Osteoblast (primary cell): ENCODE measurements at regions not wholly inside any gene's neighbourhood (a gene's known extent, or its start where the extent isn't known, plus 50 kb on each side); places are given as distances from the start of the nearest gene placed in this dataset.
"Not testable (repeated sequence)": the region's sequence is repeated elsewhere in the genome, so short reads cannot be mapped to it uniquely, and the experiment has no call there.

Experiments used
- DNase-seq: peaks from one replicate; pipeline ENCODE4 v3.0.0; 2011; ENCODE audit warnings: low spot score, mixed read lengths; ENCODE audit not compliant: insufficient read length; ENCODE audit errors: missing footprints
- H2AFZ ChIP-seq: 2 replicates; pipeline ENCODE4 v1.6.0; 2011; ENCODE audit warnings: mild to moderate bottlenecking, low read length
- H3K27ac ChIP-seq: 2 replicates; pipeline ENCODE4 v1.5.1; 2011; ENCODE audit warnings: mild to moderate bottlenecking, low read depth, low read length, moderate library complexity
- H3K27me3 ChIP-seq: 2 replicates; pipeline ENCODE4 v1.6.0; 2012; ENCODE audit warnings: mild to moderate bottlenecking, control low read depth, inconsistent platforms, low read length, moderate library complexity; ENCODE audit not compliant: insufficient read depth
- H3K36me3 ChIP-seq: 2 replicates; pipeline ENCODE4 v1.5.1; 2011; ENCODE audit warnings: mild to moderate bottlenecking, low read length, control low read depth, moderate library complexity; ENCODE audit not compliant: insufficient read depth
- H3K4me1 ChIP-seq: 2 replicates; pipeline ENCODE4 v1.5.1; 2011; ENCODE audit warnings: mild to moderate bottlenecking, low read length, control low read depth, moderate library complexity; ENCODE audit not compliant: insufficient read depth
- H3K4me2 ChIP-seq: 2 replicates; pipeline ENCODE4 v1.6.0; 2011; ENCODE audit warnings: mild to moderate bottlenecking, low read length; ENCODE audit not compliant: insufficient read depth
- H3K4me3 ChIP-seq: fragments of 200-600 bp; sonication (generic); 3 replicates; pipeline ENCODE4 v1.5.1; 2012; ENCODE audit warnings: mild to moderate bottlenecking, low read length, inconsistent platforms; ENCODE audit not compliant: insufficient read depth
- H3K79me2 ChIP-seq: 2 replicates; pipeline ENCODE4 v1.6.0; 2012; ENCODE audit warnings: mild to moderate bottlenecking, low read length, control low read depth, inconsistent platforms; ENCODE audit not compliant: insufficient read depth
- H3K9me3 ChIP-seq: 2 replicates; pipeline ENCODE4 v1.5.1; 2011; ENCODE audit warnings: low read depth, low read length, control low read depth
- H4K20me1 ChIP-seq: 2 replicates; pipeline ENCODE4 v1.6.0; 2012; ENCODE audit warnings: mild to moderate bottlenecking, low read length, control low read depth; ENCODE audit not compliant: insufficient read depth
- TF ChIP-seq, protein P1 (sequence below): IDR thresholded peaks from 2 replicates; pipeline ENCODE4 v1.5.1; 2011; ENCODE audit warnings: mild to moderate bottlenecking, low read depth, low read length, moderate library complexity; ENCODE audit errors: extremely low read depth

DNA sequence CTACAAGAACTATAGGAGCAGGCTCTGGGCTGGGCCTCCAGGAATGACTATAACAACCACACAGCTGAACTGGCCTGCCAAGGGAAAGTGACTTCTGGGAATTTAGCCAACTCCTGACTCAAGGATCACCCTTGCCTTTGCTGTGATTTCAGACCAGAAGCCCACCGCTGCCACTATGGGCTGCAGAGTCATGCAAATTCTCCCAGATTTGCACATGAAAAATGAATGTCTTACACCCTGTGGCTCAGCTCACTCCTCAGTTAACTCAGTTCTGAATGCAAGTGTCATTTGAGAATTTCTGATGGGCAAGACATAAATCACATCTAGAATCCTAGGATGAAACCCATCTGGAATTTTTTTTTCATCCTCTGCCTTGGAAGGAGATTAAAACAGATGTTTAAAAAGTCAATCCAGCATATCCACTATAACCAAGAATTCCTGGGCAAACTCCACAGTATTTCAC lies 186.5 kb upstream of the BET1 start:
- peaks cover 22% of the 10 kb centered on the region for H3K4me1 ChIP-seq
- no peaks in the 10 kb centered on the region for H3K27me3 ChIP-seq
- DNase-seq: peak; percentile 83
- no peak overlapping the region for H2AFZ ChIP-seq
- H4K20me1 ChIP-seq: no peaks in the 10 kb centered on the region
- H3K27ac ChIP-seq: peak overlapping the region; percentile 58
- no peaks in the 10 kb centered on the region for H3K36me3 ChIP-seq
- TF ChIP-seq, protein P1, sequence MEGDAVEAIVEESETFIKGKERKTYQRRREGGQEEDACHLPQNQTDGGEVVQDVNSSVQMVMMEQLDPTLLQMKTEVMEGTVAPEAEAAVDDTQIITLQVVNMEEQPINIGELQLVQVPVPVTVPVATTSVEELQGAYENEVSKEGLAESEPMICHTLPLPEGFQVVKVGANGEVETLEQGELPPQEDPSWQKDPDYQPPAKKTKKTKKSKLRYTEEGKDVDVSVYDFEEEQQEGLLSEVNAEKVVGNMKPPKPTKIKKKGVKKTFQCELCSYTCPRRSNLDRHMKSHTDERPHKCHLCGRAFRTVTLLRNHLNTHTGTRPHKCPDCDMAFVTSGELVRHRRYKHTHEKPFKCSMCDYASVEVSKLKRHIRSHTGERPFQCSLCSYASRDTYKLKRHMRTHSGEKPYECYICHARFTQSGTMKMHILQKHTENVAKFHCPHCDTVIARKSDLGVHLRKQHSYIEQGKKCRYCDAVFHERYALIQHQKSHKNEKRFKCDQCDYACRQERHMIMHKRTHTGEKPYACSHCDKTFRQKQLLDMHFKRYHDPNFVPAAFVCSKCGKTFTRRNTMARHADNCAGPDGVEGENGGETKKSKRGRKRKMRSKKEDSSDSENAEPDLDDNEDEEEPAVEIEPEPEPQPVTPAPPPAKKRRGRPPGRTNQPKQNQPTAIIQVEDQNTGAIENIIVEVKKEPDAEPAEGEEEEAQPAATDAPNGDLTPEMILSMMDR: no peak
- H3K79me2 ChIP-seq: no peaks in the 10 kb centered on the region
- no peaks in the 10 kb centered on the region for H3K9me3 ChIP-seq
- no peak overlapping the region for H3K4me3 ChIP-seq
- peak overlapping the region; percentile 29 for H3K4me2 ChIP-seq

DNA sequence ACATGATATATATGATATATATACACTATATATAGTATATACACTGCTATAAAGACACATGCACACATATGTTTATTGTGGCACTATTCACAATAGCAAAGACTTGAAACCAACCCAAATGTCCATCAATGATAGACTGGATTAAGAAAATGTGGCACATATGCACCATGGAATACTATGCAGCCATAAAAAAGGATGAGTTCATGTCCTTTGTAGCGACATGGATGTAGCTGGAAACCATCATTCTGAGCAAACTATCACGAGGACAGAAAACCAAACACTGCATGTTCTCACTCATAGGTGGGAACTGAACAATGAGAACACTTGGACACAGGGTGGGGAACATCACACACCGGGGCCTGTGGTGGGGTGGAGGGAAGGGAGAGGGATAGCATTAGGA lies 190.3 kb upstream of the BET1 start:
- H3K27ac ChIP-seq, H3K79me2 ChIP-seq, H2AFZ ChIP-seq, H3K27me3 ChIP-seq, H3K36me3 ChIP-seq, H4K20me1 ChIP-seq, H3K4me3 ChIP-seq, H3K9me3 ChIP-seq, H3K4me2 ChIP-seq, DNase-seq: not testable (repeated sequence)
- H3K4me1 ChIP-seq: peaks cover 17% of the 10 kb centered on the region

DNA sequence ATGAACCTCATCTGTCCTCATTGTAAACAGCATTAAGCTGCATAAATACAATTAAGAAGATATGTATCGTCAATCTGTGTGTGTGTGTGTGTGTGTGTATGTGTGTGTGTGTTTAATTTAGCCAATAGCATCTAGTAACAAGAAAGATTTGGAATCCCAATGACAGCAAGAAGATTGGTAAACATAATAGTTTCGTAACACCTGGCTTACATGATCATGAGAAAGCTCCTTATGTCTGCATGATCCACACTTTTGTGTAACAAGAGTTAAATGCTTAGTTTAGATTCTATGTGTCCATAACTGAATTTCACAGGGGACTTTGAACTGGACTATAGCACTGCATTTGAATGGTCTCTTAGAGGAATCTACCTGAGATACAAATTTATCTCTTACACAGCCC lies 191.0 kb upstream of the BET1 start:
- TF ChIP-seq, protein P1: no peak
- DNase-seq: no peak
- H3K27me3 ChIP-seq: no peaks in the 10 kb centered on the region

DNA sequence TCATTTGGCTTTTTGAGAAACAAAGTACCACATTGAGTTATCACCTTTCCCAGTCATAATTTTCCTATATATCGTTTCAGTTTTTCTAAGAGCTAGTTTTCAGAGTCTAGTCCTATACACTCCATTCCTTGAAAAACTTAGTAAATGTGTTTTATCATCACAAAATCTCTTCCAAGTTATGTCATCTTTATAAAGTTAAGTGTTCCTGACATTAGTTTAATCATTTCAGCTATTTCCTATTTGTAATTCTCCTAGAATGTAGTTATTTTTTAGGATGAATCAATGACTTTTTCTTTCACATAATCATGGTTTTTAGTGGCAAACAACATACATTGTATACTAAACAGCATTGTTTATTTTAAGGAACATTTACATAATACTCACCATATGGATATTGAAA lies 191.7 kb upstream of the BET1 start:
- Histone ChIP-seq H3K4me2 (no peak overlapping the region), H3K27me3 (no peaks in the 10 kb centered on the region), H3K4me3 (no peak overlapping the region), H3K79me2 (no peaks in the 10 kb centered on the region), H3K36me3 (no peaks in the 10 kb centered on the region), H2AFZ (no peak overlapping the region), H3K4me1 (peaks cover 8% of the 10 kb centered on the region), H4K20me1 (no peaks in the 10 kb centered on the region), H3K9me3 (no peaks in the 10 kb centered on the region), H3K27ac (no peak overlapping the region)
- DNase-seq: no peak
- TF ChIP-seq, protein P1: no peak

More for the DNA sequence above, 191.0 kb upstream of the BET1 start:
- Histone ChIP-seq H3K36me3 (no peaks in the 10 kb centered on the region), H3K9me3 (no peaks in the 10 kb centered on the region), H3K4me2 (no peak overlapping the region), H3K4me3 (no peak overlapping the region), H3K4me1 (peaks cover 14% of the 10 kb centered on the region), H2AFZ (no peak overlapping the region), H4K20me1 (no peaks in the 10 kb centered on the region), H3K79me2 (no peaks in the 10 kb centered on the region), H3K27ac (no peak overlapping the region)
